GM19025 (cell line): ENCODE measurements at regions not wholly inside any gene's neighbourhood (a gene's known extent, or its start where the extent isn't known, plus 50 kb on each side); places are given as distances from the start of the nearest gene placed in this dataset.
"Not testable (repeated sequence)": the region's sequence is repeated elsewhere in the genome, so short reads cannot be mapped to it uniquely, and the experiment has no call there.

Experiments used
- ATAC-seq: cut with Tn5 transposase; IDR thresholded peaks from one replicate; pipeline ENCODE4 v1.9.1; 2021; ENCODE audit warnings: mild to moderate bottlenecking, low read depth, moderate library complexity; ENCODE audit not compliant: unreplicated experiment

GRCh38 chrX:42022158-42022557, 98.8 kb upstream of the CASK start:
- ATAC-seq = no peak

GRCh38 chrX:42021058-42021457, 97.7 kb upstream of the CASK start:
- no peak for ATAC-seq

GRCh38 chrX:42020225-42020624, 96.9 kb upstream of the CASK start:
- no peak for ATAC-seq

GRCh38 chrX:42017971-42018370, 94.6 kb upstream of the CASK start:
- no peak for ATAC-seq

- ATAC-seq = no peak
Observed at GRCh38 chrX:42000836-42001235, 77.5 kb upstream of the CASK start.

- no peak for ATAC-seq
Observed at GRCh38 chrX:41984628-41985027, 61.3 kb upstream of the CASK start.

- ATAC-seq = no peak
Observed at GRCh38 chrX:41982953-41983352, 59.6 kb upstream of the CASK start.

- no peak for ATAC-seq
Observed at GRCh38 chrX:41981481-41982013, 58.2 kb upstream of the CASK start.

- ATAC-seq = not testable (repeated sequence)
Observed at GRCh38 chrX:41974677-41975076, 51.3 kb upstream of the CASK start.

- no peak for ATAC-seq
Observed at GRCh38 chrX:41973208-41973607, 49.9 kb upstream of the CASK start.
